ENCODE measurements at regions not wholly inside any gene's neighbourhood (a gene's known extent, or its start where the extent isn't known, plus 50 kb on each side); places are given as distances from the start of the nearest gene placed in this dataset.

DNA sequence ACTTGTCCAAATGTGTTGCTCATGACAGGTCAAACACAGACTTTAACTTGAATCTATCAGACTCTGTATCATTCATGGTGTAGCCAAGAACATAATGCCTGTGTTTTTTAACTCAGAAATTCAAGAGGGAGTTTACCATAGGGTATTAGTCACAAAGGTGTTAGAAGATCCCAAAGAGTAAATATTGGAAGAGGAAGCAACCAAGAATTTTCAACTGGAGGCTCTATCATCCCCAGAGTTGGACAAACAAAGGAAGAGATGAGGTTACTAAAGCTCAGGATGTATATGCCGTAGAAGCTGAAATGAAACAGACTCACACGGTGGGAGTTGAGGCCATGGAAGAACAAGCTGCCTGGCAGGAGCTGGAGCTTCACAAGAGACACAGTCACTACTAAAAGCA, 116.2 kb upstream of the COL8A1 start:
- Histone ChIP-seq H3K9me3 (ENCODE audit: control insufficient read depth in 2 of 3, insufficient read depth in 1 of 3, low read length in 3 of 3) (no peaks in the 10 kb centered on the region), H3K9ac (ENCODE audit: low read length in 3 of 3) (no peak overlapping the region), H3K27ac (ENCODE audit: low read depth in 2 of 2, low read length in 2 of 2) (no peak overlapping the region), H3K4me3 (ENCODE audit: low read length in 3 of 3) (no peak overlapping the region), H3K4me1 (ENCODE audit: control insufficient read depth in 2 of 3, insufficient read depth in 2 of 3, low read depth in 1 of 3, low read length in 3 of 3) (no peaks in the 10 kb centered on the region), H3K27me3 (ENCODE audit: control insufficient read depth, insufficient read depth, low read length) (no peaks in the 10 kb centered on the region), H3K36me3 (ENCODE audit: control insufficient read depth in 2 of 3, insufficient read depth in 3 of 3, low read length in 3 of 3) (no peaks in the 10 kb centered on the region)
- no peak for FAIRE-seq
- DNase-seq = no peak
- intact Hi-C loops (cut with DNase I) = no loop called here
- TF ChIP-seq CTCF (IDR thresholded peaks at IDR 0.05; ENCODE audit: borderline replicate concordance, extremely low read depth, insufficient read depth) = no peak

DNA sequence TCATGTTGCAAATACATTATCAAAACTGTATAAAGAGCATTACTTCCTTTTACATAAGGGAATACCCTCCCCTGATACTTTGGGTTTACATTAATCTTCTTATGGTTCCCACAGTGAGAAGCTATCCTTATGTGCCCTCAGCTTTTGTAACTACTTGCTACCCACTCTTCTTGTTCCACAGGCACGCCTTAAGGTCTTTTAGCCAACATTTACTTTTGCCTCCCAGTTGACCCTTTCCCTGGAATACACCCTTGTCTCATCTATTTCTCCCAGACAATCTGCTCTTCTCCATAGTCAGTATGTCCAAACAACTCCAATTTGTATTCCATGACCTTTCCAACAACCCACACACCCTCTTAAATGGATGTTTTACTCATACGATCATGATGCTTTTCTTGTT, 116.8 kb upstream of the COL8A1 start:
- Histone ChIP-seq H3K27me3 (ENCODE audit: control insufficient read depth, insufficient read depth, low read length) (no peaks in the 10 kb centered on the region), H3K36me3 (ENCODE audit: control insufficient read depth in 2 of 3, insufficient read depth in 3 of 3, low read length in 3 of 3) (no peaks in the 10 kb centered on the region), H3K9ac (ENCODE audit: low read length in 3 of 3) (no peak overlapping the region), H3K4me1 (ENCODE audit: control insufficient read depth in 2 of 3, insufficient read depth in 2 of 3, low read depth in 1 of 3, low read length in 3 of 3) (no peaks in the 10 kb centered on the region), H3K4me3 (ENCODE audit: low read length in 3 of 3) (no peak overlapping the region), H3K27ac (ENCODE audit: low read depth in 2 of 2, low read length in 2 of 2) (no peak overlapping the region), H3K9me3 (ENCODE audit: control insufficient read depth in 2 of 3, insufficient read depth in 1 of 3, low read length in 3 of 3) (no peaks in the 10 kb centered on the region)
- intact Hi-C loops (cut with DNase I) = no loop called here
- FAIRE-seq (no peak), DNase-seq (no peak)
- no peak for TF ChIP-seq CTCF (IDR thresholded peaks at IDR 0.05; ENCODE audit: borderline replicate concordance, extremely low read depth, insufficient read depth)

DNA sequence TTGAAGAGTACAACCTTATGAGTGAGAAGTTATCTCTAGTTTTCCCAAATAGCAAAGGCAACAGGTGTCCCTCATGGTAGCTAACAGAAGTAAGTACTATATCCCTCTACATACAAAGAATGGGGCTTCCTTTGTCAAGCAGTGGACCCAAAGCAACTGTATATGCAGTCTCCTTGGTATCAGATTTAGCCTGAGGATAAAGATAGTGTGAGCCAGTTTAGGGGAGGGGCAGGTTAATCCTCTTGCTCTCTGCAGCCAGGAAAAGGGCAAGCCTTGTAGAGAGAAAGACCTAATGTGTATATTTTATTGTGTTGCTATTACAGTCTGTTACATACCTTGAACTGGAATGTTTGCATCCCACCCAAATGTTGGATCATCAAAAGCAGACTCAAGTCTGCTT, 117.9 kb upstream of the COL8A1 start:
- H3K4me1 ChIP-seq (ENCODE audit: control insufficient read depth in 2 of 3, insufficient read depth in 2 of 3, low read depth in 1 of 3, low read length in 3 of 3) = no peaks in the 10 kb centered on the region
- no peak overlapping the region for H3K27ac ChIP-seq (ENCODE audit: low read depth in 2 of 2, low read length in 2 of 2)
- H3K4me3 ChIP-seq (ENCODE audit: low read length in 3 of 3) = no peak overlapping the region
- no peak for TF ChIP-seq CTCF (IDR thresholded peaks at IDR 0.05; ENCODE audit: borderline replicate concordance, extremely low read depth, insufficient read depth)
- H3K36me3 ChIP-seq (ENCODE audit: control insufficient read depth in 2 of 3, insufficient read depth in 3 of 3, low read length in 3 of 3) = no peaks in the 10 kb centered on the region
- FAIRE-seq = no peak
- no peaks in the 10 kb centered on the region for H3K9me3 ChIP-seq (ENCODE audit: control insufficient read depth in 2 of 3, insufficient read depth in 1 of 3, low read length in 3 of 3)
- H3K27me3 ChIP-seq (ENCODE audit: control insufficient read depth, insufficient read depth, low read length) = no peaks in the 10 kb centered on the region
- intact Hi-C loops (cut with DNase I) = no loop called here
- DNase-seq = no peak
- no peak overlapping the region for H3K9ac ChIP-seq (ENCODE audit: low read length in 3 of 3)

GRCh38 chr3:99516936-99517335, 121.5 kb upstream of the COL8A1 start:
- H3K9ac ChIP-seq (ENCODE audit: low read length in 3 of 3) = no peak overlapping the region
- intact Hi-C loops (cut with DNase I) = no loop called here
- no peak overlapping the region for H3K27ac ChIP-seq (ENCODE audit: low read depth in 2 of 2, low read length in 2 of 2)
- DNase-seq (no peak), FAIRE-seq (no peak)
- no peaks in the 10 kb centered on the region for H3K9me3 ChIP-seq (ENCODE audit: control insufficient read depth in 2 of 3, insufficient read depth in 1 of 3, low read length in 3 of 3)
- H3K27me3 ChIP-seq (ENCODE audit: control insufficient read depth, insufficient read depth, low read length) = no peaks in the 10 kb centered on the region
- no peak overlapping the region for H3K4me3 ChIP-seq (ENCODE audit: low read length in 3 of 3)
- TF ChIP-seq CTCF (IDR thresholded peaks at IDR 0.05; ENCODE audit: borderline replicate concordance, extremely low read depth, insufficient read depth) = no peak
- H3K4me1 ChIP-seq (ENCODE audit: control insufficient read depth in 2 of 3, insufficient read depth in 2 of 3, low read depth in 1 of 3, low read length in 3 of 3) = no peaks in the 10 kb centered on the region
- H3K36me3 ChIP-seq (ENCODE audit: control insufficient read depth in 2 of 3, insufficient read depth in 3 of 3, low read length in 3 of 3) = no peaks in the 10 kb centered on the region

Measured in kidney (tissue), 13 donors.